ENCODE measurements at regions not wholly inside any gene's neighbourhood (a gene's known extent, or its start where the extent isn't known, plus 50 kb on each side); places are given as distances from the start of the nearest gene placed in this dataset.

DNA sequence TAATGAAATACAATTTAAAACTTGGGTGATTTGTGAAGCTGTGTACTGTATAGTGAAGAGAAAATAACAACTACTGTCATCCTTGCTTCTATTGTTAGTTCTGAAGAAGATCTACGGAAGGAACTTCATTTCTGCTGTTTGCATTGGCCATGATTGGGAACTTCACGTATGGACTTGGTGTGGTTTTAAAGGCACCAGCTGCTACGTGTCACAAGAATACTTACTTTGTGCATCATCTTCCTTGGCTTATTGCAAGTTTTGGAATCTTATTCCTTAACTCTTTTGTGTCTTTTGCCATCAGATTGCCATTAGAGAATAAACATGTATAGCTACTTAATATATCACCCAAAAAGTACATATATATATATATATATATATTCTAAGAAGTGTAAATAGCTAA lies 75.0 kb upstream of the VEPH1 start:
- no peak for TF ChIP-seq EZH2 (IDR thresholded peaks at IDR 0.05; ENCODE audit: borderline replicate concordance, low read depth, low read length, severe bottlenecking)
- TF ChIP-seq, protein P1, sequence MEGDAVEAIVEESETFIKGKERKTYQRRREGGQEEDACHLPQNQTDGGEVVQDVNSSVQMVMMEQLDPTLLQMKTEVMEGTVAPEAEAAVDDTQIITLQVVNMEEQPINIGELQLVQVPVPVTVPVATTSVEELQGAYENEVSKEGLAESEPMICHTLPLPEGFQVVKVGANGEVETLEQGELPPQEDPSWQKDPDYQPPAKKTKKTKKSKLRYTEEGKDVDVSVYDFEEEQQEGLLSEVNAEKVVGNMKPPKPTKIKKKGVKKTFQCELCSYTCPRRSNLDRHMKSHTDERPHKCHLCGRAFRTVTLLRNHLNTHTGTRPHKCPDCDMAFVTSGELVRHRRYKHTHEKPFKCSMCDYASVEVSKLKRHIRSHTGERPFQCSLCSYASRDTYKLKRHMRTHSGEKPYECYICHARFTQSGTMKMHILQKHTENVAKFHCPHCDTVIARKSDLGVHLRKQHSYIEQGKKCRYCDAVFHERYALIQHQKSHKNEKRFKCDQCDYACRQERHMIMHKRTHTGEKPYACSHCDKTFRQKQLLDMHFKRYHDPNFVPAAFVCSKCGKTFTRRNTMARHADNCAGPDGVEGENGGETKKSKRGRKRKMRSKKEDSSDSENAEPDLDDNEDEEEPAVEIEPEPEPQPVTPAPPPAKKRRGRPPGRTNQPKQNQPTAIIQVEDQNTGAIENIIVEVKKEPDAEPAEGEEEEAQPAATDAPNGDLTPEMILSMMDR (IDR thresholded peaks at IDR 0.05; ENCODE audit: borderline replicate concordance, extremely low read depth, low read length, poor library complexity, severe bottlenecking): no peak
